AG09309 (cell line): ENCODE measurements at regions not wholly inside any gene's neighbourhood (a gene's known extent, or its start where the extent isn't known, plus 50 kb on each side); places are given as distances from the start of the nearest gene placed in this dataset.

ENCODE experiments used
- DNase-seq: peaks from one replicate; pipeline ENCODE4 v3.0.0-alpha.2; 2010; ENCODE audit warnings: low read depth
- H3K4me3 ChIP-seq: 2 replicates; pipeline ENCODE4 v1.5.1; 2011; ENCODE audit warnings: mild to moderate bottlenecking, low read depth, low read length, moderate library complexity; ENCODE audit not compliant: control insufficient read depth
- CTCF ChIP-seq: IDR thresholded peaks from 2 replicates; pipeline ENCODE4 v1.5.1; 2011; ENCODE audit warnings: mild to moderate bottlenecking, low read depth, low read length, inconsistent platforms; ENCODE audit not compliant: insufficient read depth, control insufficient read depth; ENCODE audit errors: missing control alignments

GRCh38 chr2:150230004-150230403, 257.5 kb downstream of the RND3 start:
- no peak for DNase-seq
- no peak overlapping the region for H3K4me3 ChIP-seq
- TF ChIP-seq CTCF, result no peak

GRCh38 chr2:150228936-150229335, 258.5 kb downstream of the RND3 start:
- TF ChIP-seq CTCF, result no peak
- DNase-seq, result no peak
- H3K4me3 ChIP-seq, result no peak overlapping the region

GRCh38 chr2:150225030-150225429, 262.4 kb downstream of the RND3 start:
- no peak for DNase-seq
- no peak for TF ChIP-seq CTCF
- H3K4me3 ChIP-seq, result no peak overlapping the region

GRCh38 chr2:150224321-150224720, 263.1 kb downstream of the RND3 start:
- DNase-seq, result no peak
- no peak for TF ChIP-seq CTCF
- H3K4me3 ChIP-seq, result no peak overlapping the region

- no peak for TF ChIP-seq CTCF
- no peak overlapping the region for H3K4me3 ChIP-seq
- no peak for DNase-seq
Observed at GRCh38 chr2:150222942-150223341, 264.5 kb downstream of the RND3 start.

GRCh38 chr2:150222379-150222778, 265.1 kb downstream of the RND3 start:
- DNase-seq, result no peak
- no peak overlapping the region for H3K4me3 ChIP-seq
- TF ChIP-seq CTCF, result no peak

- no peak for TF ChIP-seq CTCF
- no peak for DNase-seq
- H3K4me3 ChIP-seq, result no peak overlapping the region
Observed at GRCh38 chr2:150219861-150220260, 267.6 kb downstream of the RND3 start.
